ENCODE measurements at regions not wholly inside any gene's neighbourhood (a gene's known extent, or its start where the extent isn't known, plus 50 kb on each side); places are given as distances from the start of the nearest gene placed in this dataset.

DNA sequence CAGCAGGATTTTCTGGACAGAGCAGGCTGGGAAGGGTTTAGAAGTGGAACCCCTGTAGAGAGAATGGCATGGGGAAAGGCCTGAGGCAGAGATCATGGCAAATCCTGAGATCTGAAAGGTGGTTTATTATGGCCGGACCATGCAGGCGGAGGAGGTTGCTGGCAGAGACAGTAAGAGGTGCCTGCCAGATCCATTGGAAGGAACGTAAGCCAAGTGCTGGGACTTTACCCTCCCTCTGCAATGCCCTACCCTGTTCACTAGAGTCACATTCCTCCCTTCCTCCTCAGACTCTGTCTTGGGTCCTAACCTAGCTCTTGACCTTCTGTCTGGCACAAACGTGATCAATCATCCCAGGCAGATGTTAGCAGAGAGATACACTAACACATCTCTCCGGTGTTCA is 66.4 kb upstream of the SLC22A23 start:
- Histone ChIP-seq H3K9me3 (no peaks in the 10 kb centered on the region), H3K4me1 (replicated peaks) (no peaks in the 10 kb centered on the region), H3K27ac (no peak overlapping the region), H3K4me3 (no peak overlapping the region), H3K27me3 (replicated peaks; ENCODE audit: insufficient read depth) (no peaks in the 10 kb centered on the region), H3K36me3 (no peaks in the 10 kb centered on the region)
- intact Hi-C loops (cut with DNase I) = no loop called here
- 36% methylated on average over 5 of the region's 5 CpGs for WGBS
- no peak for TF ChIP-seq POLR2A (IDR thresholded peaks at IDR 0.05)
- no peak for TF ChIP-seq POLR2AphosphoS5 (IDR thresholded peaks at IDR 0.05)
- TF ChIP-seq, protein P1, sequence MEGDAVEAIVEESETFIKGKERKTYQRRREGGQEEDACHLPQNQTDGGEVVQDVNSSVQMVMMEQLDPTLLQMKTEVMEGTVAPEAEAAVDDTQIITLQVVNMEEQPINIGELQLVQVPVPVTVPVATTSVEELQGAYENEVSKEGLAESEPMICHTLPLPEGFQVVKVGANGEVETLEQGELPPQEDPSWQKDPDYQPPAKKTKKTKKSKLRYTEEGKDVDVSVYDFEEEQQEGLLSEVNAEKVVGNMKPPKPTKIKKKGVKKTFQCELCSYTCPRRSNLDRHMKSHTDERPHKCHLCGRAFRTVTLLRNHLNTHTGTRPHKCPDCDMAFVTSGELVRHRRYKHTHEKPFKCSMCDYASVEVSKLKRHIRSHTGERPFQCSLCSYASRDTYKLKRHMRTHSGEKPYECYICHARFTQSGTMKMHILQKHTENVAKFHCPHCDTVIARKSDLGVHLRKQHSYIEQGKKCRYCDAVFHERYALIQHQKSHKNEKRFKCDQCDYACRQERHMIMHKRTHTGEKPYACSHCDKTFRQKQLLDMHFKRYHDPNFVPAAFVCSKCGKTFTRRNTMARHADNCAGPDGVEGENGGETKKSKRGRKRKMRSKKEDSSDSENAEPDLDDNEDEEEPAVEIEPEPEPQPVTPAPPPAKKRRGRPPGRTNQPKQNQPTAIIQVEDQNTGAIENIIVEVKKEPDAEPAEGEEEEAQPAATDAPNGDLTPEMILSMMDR (IDR thresholded peaks at IDR 0.05) = no peak
- peak; percentile 52 for DNase-seq (ENCODE audit: low spot score)

DNA sequence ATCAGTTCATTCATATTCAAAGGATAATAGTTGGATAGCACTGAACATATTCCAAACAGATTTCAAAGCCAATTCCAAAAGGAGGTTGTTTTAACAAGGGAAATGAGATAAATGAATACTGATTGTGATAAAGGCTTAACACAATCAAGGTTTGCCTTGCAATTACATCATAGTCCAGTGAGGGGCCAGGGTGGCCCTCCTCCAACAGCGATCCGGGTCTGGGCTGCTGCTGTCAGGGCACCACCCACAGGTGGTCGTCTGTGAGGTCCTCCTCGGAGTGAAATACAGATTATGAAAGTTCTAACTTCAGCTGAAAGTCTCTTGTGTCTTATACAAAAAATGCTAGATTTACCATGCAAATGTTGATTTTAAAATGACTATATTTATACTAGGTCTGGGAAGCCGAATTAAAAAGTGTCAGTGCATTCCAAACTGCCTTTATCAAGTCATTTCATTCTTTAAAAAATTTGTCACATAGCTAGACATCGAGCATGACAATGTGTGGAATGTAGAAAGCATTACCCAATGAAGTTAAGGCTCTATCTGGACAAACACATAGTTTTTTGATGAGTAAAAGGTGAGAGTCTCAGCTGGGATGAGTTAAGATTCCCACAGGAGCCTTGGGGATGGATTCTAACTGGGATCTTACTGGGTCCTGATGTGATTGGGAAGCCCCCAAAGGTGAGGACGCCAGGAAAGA is 65.9 kb upstream of the SLC22A23 start:
- Histone ChIP-seq H3K36me3 (no peaks in the 10 kb centered on the region), H3K4me1 (replicated peaks) (no peaks in the 10 kb centered on the region), H3K27ac (no peak overlapping the region), H3K27me3 (replicated peaks; ENCODE audit: insufficient read depth) (no peaks in the 10 kb centered on the region), H3K9me3 (no peaks in the 10 kb centered on the region), H3K4me3 (no peak overlapping the region)
- DNase-seq (ENCODE audit: low spot score) = no peak
- TF ChIP-seq POLR2A (IDR thresholded peaks at IDR 0.05) (no peak), POLR2AphosphoS5 (IDR thresholded peaks at IDR 0.05) (no peak)
- TF ChIP-seq, protein P1 (IDR thresholded peaks at IDR 0.05) = no peak
- WGBS = 65% methylated on average over 7 of the region's 7 CpGs
- intact Hi-C loops (cut with DNase I) = no loop called here

DNA sequence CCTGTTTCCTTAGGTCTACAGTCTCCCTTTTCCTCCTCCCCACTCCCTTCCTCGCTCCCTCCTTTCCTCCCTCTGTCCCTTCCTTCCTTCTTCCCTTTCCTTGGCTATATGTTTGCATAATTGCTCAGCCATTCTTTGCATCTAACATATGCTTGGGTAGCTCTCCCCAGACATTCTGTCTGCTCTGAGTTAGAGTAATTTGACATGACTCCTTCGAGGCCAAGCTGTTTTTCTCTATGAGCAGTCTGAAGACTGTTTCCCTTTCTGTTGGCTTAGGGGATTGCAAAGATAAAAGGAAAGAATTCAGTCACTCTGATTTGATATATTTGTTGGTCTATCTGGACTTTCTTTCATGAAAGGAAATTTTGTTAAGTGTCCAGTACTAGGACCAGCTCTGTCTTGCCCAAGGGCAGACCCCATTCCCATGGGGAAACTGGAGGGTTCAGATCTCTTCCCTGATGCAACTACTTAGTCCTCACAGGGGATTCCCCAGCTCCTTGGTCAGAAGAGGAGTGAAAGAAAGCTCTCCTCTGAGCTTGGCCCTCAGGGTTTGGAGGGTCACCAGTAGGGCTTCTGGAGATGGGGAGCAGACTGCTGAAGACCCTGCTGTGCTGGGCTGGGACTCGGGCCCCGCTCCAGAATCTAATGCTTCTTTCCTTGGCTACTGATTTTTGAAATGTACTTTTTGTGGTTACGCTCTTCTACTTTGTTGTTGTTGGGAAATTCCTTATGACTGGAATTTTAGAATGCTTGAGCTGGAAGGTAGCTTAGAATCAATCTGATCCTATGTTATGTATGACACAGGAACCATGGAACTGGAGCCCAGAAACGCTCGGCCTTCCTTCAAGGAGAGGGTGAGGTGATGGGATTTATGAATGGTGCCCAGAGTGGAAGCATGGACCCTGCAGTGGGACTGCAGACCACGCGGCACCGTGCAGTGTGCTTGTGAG is 63.7 kb upstream of the SLC22A23 start:
- no peak for DNase-seq (ENCODE audit: low spot score)
- 88% methylated on average over 10 of the region's 10 CpGs for WGBS

DNA sequence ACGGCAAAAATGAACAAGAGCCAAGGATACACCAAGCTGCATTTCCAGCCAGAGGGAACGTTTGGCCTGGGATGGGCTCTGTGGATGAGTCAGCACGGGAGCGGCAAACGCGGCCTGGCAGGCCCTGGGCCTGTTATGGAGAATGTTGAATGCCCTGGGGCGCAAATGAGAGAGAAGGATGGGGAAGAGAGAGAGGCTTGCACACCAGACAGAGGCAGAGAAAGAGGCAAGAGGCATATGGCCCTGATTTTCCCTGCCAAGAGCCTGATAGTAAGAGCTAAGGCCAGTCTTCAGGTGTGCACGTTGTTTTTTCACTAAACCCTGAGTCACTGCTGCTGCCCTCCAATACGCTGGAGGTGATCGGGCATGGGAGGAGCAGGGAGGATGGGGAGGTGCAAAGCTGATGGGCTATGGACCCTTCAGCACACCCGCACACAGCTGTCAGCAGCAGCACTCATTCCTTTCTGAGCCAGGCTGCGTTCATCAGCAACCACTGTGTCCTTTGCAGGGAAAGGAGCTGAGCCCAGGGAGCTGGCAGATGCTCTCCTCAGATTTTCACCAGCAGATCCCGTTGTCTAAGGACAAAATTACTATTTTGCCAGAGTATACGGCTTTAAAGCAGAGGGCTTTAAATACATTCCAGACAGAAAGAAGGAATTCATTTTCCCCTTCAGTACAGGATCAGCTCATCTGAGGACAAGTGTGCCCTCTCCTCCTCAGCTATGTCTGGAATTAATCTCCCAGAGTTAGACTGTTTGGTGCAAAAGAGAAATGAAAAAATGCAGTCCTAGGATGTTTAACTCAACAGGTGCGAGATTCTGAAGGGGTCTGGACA is 61.7 kb upstream of the SLC22A23 start:
- peak; percentile 53 for DNase-seq (ENCODE audit: low spot score)
- intact Hi-C loops (cut with DNase I) = no loop called here

More for the DNA sequence above, 63.7 kb upstream of the SLC22A23 start:
- Histone ChIP-seq H3K27me3 (replicated peaks; ENCODE audit: insufficient read depth) (no peaks in the 10 kb centered on the region), H3K9me3 (no peaks in the 10 kb centered on the region), H3K36me3 (no peaks in the 10 kb centered on the region), H3K27ac (no peak overlapping the region), H3K4me3 (no peak overlapping the region), H3K4me1 (replicated peaks) (no peaks in the 10 kb centered on the region)
- TF ChIP-seq POLR2AphosphoS5 (IDR thresholded peaks at IDR 0.05) (no peak), POLR2A (IDR thresholded peaks at IDR 0.05) (no peak)
- TF ChIP-seq, protein P1 (IDR thresholded peaks at IDR 0.05) = no peak
- intact Hi-C loops (cut with DNase I) = no loop called here

More for the DNA sequence above, 61.7 kb upstream of the SLC22A23 start:
- H3K27ac ChIP-seq = no peak overlapping the region
- H3K4me3 ChIP-seq = no peak overlapping the region
- no peaks in the 10 kb centered on the region for H3K36me3 ChIP-seq
- WGBS = 33% methylated on average over 15 of the region's 15 CpGs
- H3K9me3 ChIP-seq = no peaks in the 10 kb centered on the region
- no peaks in the 10 kb centered on the region for H3K4me1 ChIP-seq (replicated peaks)
- TF ChIP-seq, protein P1 (IDR thresholded peaks at IDR 0.05) = no peak
- peak; percentile 16 for TF ChIP-seq POLR2AphosphoS5 (IDR thresholded peaks at IDR 0.05)
- H3K27me3 ChIP-seq (replicated peaks; ENCODE audit: insufficient read depth) = no peaks in the 10 kb centered on the region

Measured in prostate gland (tissue), 2 donors.